Mesenchymal stem cell (in vitro differentiated cells and primary cell): ENCODE measurements at regions not wholly inside any gene's neighbourhood (a gene's known extent, or its start where the extent isn't known, plus 50 kb on each side); places are given as distances from the start of the nearest gene placed in this dataset.

Experiments
- DNase-seq: peaks from one replicate; pipeline ENCODE4 v3.0.0-alpha.2; 2013
- H2AFZ ChIP-seq: one replicate; pipeline ENCODE4 v1.6.1; 2013; ENCODE audit warnings: low read depth, mild to moderate bottlenecking, control low read depth, inconsistent platforms, low read length, moderate library complexity
- H2AK5ac ChIP-seq: 2 replicates; pipeline ENCODE4 v1.6.1; 2013; ENCODE audit warnings: low read length, moderate library complexity, mild to moderate bottlenecking, inconsistent platforms; ENCODE audit not compliant: severe bottlenecking
- H2BK120ac ChIP-seq: one replicate; pipeline ENCODE4 v1.6.1; 2013; ENCODE audit warnings: low read depth, mild to moderate bottlenecking, inconsistent platforms, low read length, moderate library complexity
- H2BK12ac ChIP-seq, 2 experiments: one replicate each; pipeline ENCODE4 v1.6.1; 2013; ENCODE audit warnings: inconsistent platforms in 2 of 2, low read length in 2 of 2, mild to moderate bottlenecking in 2 of 2, moderate library complexity in 2 of 2, control low read depth in 1 of 2
- H2BK15ac ChIP-seq: one replicate; pipeline ENCODE4 v1.6.1; 2013; ENCODE audit warnings: mild to moderate bottlenecking, low read depth, inconsistent platforms; ENCODE audit not compliant: poor library complexity, severe bottlenecking
- H2BK5ac ChIP-seq: 2 replicates; pipeline ENCODE4 v1.6.1; 2013; ENCODE audit warnings: low read depth, mild to moderate bottlenecking, low read length, control low read depth, inconsistent platforms; ENCODE audit not compliant: poor library complexity, severe bottlenecking
- H3K14ac ChIP-seq, 2 experiments: one replicate each; pipeline ENCODE4 v1.6.1; 2013; ENCODE audit warnings: inconsistent platforms in 2 of 2, low read length in 2 of 2, control low read depth in 1 of 2, mild to moderate bottlenecking in 1 of 2, moderate library complexity in 1 of 2
- H3K18ac ChIP-seq, 2 experiments: one replicate each; pipeline ENCODE4 v1.6.1; 2013; ENCODE audit warnings: inconsistent platforms in 2 of 2, low read length in 2 of 2, control low read depth in 1 of 2, low read depth in 1 of 2, mild to moderate bottlenecking in 1 of 2
- H3K23ac ChIP-seq, 2 experiments: one replicate each; pipeline ENCODE4 v1.6.1; 2013; ENCODE audit warnings: inconsistent platforms in 2 of 2, low read length in 2 of 2, mild to moderate bottlenecking in 2 of 2, moderate library complexity in 2 of 2, control low read depth in 1 of 2
- H3K27ac ChIP-seq: 2 replicates; pipeline ENCODE4 v1.5.1; 2013; ENCODE audit warnings: mild to moderate bottlenecking, moderate library complexity, low read length, control low read depth, inconsistent platforms; ENCODE audit not compliant: poor library complexity, severe bottlenecking
- H3K27me3 ChIP-seq, 2 experiments: 2 replicates each; pipeline versions ENCODE4 v1.6.1 to v1.7.0; 2013; ENCODE audit warnings: low read length in 2 of 2, mild to moderate bottlenecking in 2 of 2, moderate library complexity in 2 of 2, control low read depth in 1 of 2, inconsistent platforms in 1 of 2; ENCODE audit not compliant: control insufficient read depth in 1 of 2, insufficient read depth in 1 of 2
- H3K36me3 ChIP-seq, 2 experiments: 2 replicates each; pipeline versions ENCODE4 v1.6.1 to v1.7.0; 2013; ENCODE audit warnings: low read length in 2 of 2, control low read depth in 1 of 2, inconsistent platforms in 1 of 2, low read depth in 1 of 2, mild to moderate bottlenecking in 1 of 2; ENCODE audit not compliant: insufficient read depth in 2 of 2, control insufficient read depth in 1 of 2
- H3K4ac ChIP-seq, 2 experiments: one replicate each; pipeline ENCODE4 v1.6.1; 2013; ENCODE audit warnings: inconsistent platforms in 2 of 2, low read length in 2 of 2, mild to moderate bottlenecking in 2 of 2, moderate library complexity in 2 of 2, control low read depth in 1 of 2, low read depth in 1 of 2
- H3K4me1 ChIP-seq: 2 replicates; pipeline ENCODE4 v1.6.1; 2013; ENCODE audit warnings: low read depth, low read length, control low read depth; ENCODE audit not compliant: control insufficient read depth, insufficient read depth
- H3K4me2 ChIP-seq: 2 replicates; pipeline ENCODE4 v1.6.1; 2013; ENCODE audit warnings: low read length, mild to moderate bottlenecking, inconsistent platforms; ENCODE audit not compliant: poor library complexity, severe bottlenecking
- H3K4me3 ChIP-seq, 2 experiments: 2 replicates each; pipeline versions ENCODE4 v1.5.1 to v1.7.0; 2013; ENCODE audit warnings: low read length in 2 of 2, mild to moderate bottlenecking in 2 of 2, control low read depth in 1 of 2, low read depth in 1 of 2; ENCODE audit not compliant: insufficient read depth in 1 of 2
- H3K79me1 ChIP-seq: replicated peaks from 2 replicates; pipeline ENCODE4 v1.6.1; 2013; ENCODE audit warnings: mild to moderate bottlenecking, control low read depth, low read length, inconsistent platforms; ENCODE audit not compliant: poor library complexity, severe bottlenecking
- H3K9ac ChIP-seq: 2 replicates; pipeline ENCODE4 v1.7.0; 2013; ENCODE audit warnings: mild to moderate bottlenecking, low read length, moderate library complexity
- H3K9me3 ChIP-seq: 2 replicates; pipeline ENCODE4 v1.7.0; 2013; ENCODE audit warnings: mild to moderate bottlenecking, low read length; ENCODE audit not compliant: control insufficient read depth
- H4K8ac ChIP-seq: one replicate; pipeline ENCODE4 v1.6.1; 2013; ENCODE audit warnings: inconsistent platforms, mild to moderate bottlenecking, low read length, moderate library complexity
- H4K91ac ChIP-seq: one replicate; pipeline ENCODE4 v1.6.1; 2013; ENCODE audit warnings: mild to moderate bottlenecking, low read length, inconsistent platforms
- WGBS: methylation state at CpG from one replicate; pipeline ENCODE4 v1.1.7; 2013; ENCODE audit warnings: mixed read lengths; 5-methylcytosine and 5-hydroxymethylcytosine counted together

DNA sequence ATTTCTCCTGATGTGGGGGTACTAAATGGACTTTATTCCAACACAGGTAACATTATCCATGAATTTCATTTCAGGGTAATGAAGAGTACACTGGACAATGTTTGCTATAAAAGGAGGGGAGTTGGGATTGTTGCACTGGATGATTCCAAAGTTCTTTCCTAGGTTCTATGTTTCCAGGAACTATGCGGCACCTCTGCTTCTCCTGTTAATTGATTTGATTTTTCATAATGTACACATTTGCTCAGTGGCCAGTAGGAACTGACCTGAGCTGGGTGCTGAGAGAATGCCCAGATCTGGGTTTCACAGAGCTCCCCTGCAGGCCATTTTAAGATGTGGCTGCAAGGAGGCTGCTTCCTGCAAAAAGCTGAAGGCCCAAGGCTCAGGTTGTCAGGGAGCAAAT, 171.7 kb downstream of the KLF13 start:
- no peak for DNase-seq
- WGBS = 100% methylated on average over 1 of the region's 1 CpG
- Histone ChIP-seq H3K4me2 (no peak overlapping the region), H3K4me3 (no peak overlapping the region), H3K23ac (no peak overlapping the region), H4K8ac (no peak overlapping the region), H3K9me3 (peaks cover 3% of the 10 kb centered on the region), H3K4ac (no peak overlapping the region), H2AFZ (no peak overlapping the region), H2BK15ac (no peak overlapping the region), H3K4me1 (no peaks in the 10 kb centered on the region), H2AK5ac (no peak overlapping the region), H3K27me3 (peaks cover 3 to 23% of the 10 kb centered on the region in 2 experiments), H2BK120ac (no peak overlapping the region), H3K36me3 (no peaks in the 10 kb centered on the region), H3K18ac (no peak overlapping the region), H2BK12ac (no peak overlapping the region), H4K91ac (no peak overlapping the region), H3K27ac (no peak overlapping the region), H3K79me1 (no peaks in the 10 kb centered on the region), H3K14ac (no peak overlapping the region), H3K9ac (no peak overlapping the region), H2BK5ac (no peak overlapping the region)

DNA sequence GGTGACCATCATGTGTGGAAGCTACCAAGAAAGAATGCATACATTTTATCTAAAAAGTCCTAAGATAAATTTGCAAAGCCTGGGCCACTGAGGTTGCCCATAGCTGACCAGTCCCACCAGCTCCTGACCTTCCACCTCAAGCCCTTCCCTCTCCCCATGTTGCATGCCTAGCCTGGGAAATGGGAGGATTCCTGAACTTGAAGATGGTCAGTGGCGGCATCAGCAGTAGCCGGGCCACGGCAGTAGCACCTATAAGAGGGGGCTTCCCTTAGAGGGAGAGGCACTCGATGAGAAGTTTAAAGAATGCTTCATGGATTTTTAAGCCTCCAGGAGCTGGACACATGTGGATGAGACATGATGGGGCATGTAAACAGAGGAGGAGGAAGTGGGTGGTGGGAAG, 172.1 kb downstream of the KLF13 start:
- H3K27ac ChIP-seq = no peak overlapping the region
- H3K36me3 ChIP-seq = no peaks in the 10 kb centered on the region
- no peak overlapping the region for H3K9ac ChIP-seq
- H3K18ac ChIP-seq = no peak overlapping the region
- H4K91ac ChIP-seq = no peak overlapping the region
- no peak overlapping the region for H4K8ac ChIP-seq
- no peak overlapping the region for H2BK5ac ChIP-seq
- H3K14ac ChIP-seq = no peak overlapping the region
- H3K4me2 ChIP-seq = no peak overlapping the region
- H3K23ac ChIP-seq = no peak overlapping the region
- DNase-seq = no peak
- 84% methylated on average over 4 of the region's 4 CpGs for WGBS
- no peaks in the 10 kb centered on the region for H3K79me1 ChIP-seq
- H2BK120ac ChIP-seq = no peak overlapping the region
- H2BK15ac ChIP-seq = no peak overlapping the region
- H3K4me3 ChIP-seq = no peak overlapping the region
- no peak overlapping the region for H2BK12ac ChIP-seq
- H3K4ac ChIP-seq = no peak overlapping the region
- no peak overlapping the region for H2AK5ac ChIP-seq
- no peaks in the 10 kb centered on the region for H3K9me3 ChIP-seq
- H3K27me3 ChIP-seq = peaks cover 3 to 28% of the 10 kb centered on the region in 2 experiments
- H3K4me1 ChIP-seq = no peaks in the 10 kb centered on the region
- no peak overlapping the region for H2AFZ ChIP-seq

GRCh38 chr15:31499236-31499952, 172.8 kb downstream of the KLF13 start:
- Histone ChIP-seq H2BK5ac (no peak overlapping the region), H3K27me3 (peaks cover 3 to 28% of the 10 kb centered on the region in 2 experiments), H3K36me3 (no peaks in the 10 kb centered on the region), H3K4me1 (no peaks in the 10 kb centered on the region), H3K27ac (no peak overlapping the region), H2AFZ (no peak overlapping the region), H3K79me1 (no peaks in the 10 kb centered on the region), H3K4ac (no peak overlapping the region), H3K14ac (peak overlapping the region in 1 of 2 experiments; percentile 11), H2BK15ac (no peak overlapping the region), H3K4me2 (no peak overlapping the region), H2BK120ac (no peak overlapping the region), H3K18ac (no peak overlapping the region), H3K4me3 (no peak overlapping the region), H3K23ac (no peak overlapping the region), H4K91ac (peak overlapping the region; percentile 53), H2AK5ac (no peak overlapping the region), H4K8ac (no peak overlapping the region), H2BK12ac (no peak overlapping the region), H3K9ac (no peak overlapping the region), H3K9me3 (no peaks in the 10 kb centered on the region)
- DNase-seq = no peak
- 68% methylated on average over 13 of the region's 13 CpGs for WGBS

DNA sequence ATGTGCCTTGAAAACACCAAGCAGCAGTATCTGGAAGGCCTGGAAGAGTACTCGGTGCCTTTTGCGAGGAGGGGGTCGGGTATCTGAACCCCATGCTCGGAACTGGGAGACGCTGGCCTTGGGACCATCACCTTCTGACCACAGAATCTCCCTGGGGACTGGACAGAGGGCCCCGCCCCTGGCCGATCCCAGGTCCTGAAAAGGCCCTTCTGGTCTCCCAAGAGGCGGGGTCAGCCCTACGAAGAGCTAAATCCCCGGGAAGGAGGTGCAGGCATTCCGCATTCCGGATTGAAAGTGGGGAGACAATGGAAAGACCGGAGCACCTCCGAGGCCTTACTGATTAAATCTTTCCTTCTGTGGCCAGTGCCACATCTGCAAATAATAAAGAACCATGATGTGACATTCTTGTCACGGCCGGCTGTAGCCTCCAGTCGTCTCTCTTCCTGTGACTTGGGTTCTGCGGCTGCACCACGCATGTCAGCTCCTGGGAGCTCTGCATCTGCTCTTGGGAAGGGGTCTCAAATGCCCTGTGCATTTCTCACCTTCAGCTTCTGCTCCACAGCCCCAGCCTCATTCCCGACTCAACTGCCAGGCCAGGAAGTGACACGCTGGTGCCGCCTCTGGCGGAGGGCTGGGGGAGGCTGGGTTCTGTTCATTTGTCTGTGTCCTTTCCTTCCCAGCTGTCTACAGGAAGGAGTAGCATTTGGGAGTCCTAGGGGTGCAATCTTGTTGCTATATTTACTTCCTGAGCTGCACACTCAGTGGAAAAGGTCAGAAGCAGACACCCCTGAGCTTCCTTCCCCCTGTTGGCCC, 173.5 kb downstream of the KLF13 start:
- H2AK5ac ChIP-seq = no peak overlapping the region
- H3K4me3 ChIP-seq = no peak overlapping the region
- no peaks in the 10 kb centered on the region for H3K79me1 ChIP-seq
- H2BK15ac ChIP-seq = no peak overlapping the region
- H3K27me3 ChIP-seq = peaks cover 3 to 25% of the 10 kb centered on the region in 2 experiments
- H3K4me2 ChIP-seq = no peak overlapping the region
- H2AFZ ChIP-seq = no peak overlapping the region
- H2BK5ac ChIP-seq = no peak overlapping the region
- no peaks in the 10 kb centered on the region for H3K4me1 ChIP-seq
- H3K23ac ChIP-seq = no peak overlapping the region
- H3K36me3 ChIP-seq = no peaks in the 10 kb centered on the region
- no peak overlapping the region for H3K9ac ChIP-seq
- no peak overlapping the region for H2BK12ac ChIP-seq
- no peaks in the 10 kb centered on the region for H3K9me3 ChIP-seq
- no peak overlapping the region for H3K27ac ChIP-seq
- no peak overlapping the region for H3K18ac ChIP-seq
- H3K14ac ChIP-seq = no peak overlapping the region
- 72% methylated on average over 23 of the region's 23 CpGs for WGBS
- no peak overlapping the region for H2BK120ac ChIP-seq
- no peak overlapping the region for H4K8ac ChIP-seq
- no peak overlapping the region for H4K91ac ChIP-seq
- DNase-seq = no peak
- no peak overlapping the region for H3K4ac ChIP-seq
